GM23338 (cell line): ENCODE measurements at regions not wholly inside any gene's neighbourhood (a gene's known extent, or its start where the extent isn't known, plus 50 kb on each side); places are given as distances from the start of the nearest gene placed in this dataset.

Experiments
- ATAC-seq: fragments of 200-7000 bp; cut with Tn5 transposase; 3 replicates; pipeline ENCODE4 v1.9.1; 2020
- DNase-seq: peaks from one replicate; pipeline ENCODE4 v3.0.0-alpha.2; 2015; ENCODE audit warnings: low spot score
- H2AFZ ChIP-seq: fragments of 200-600 bp; sonication (generic); 2 replicates; pipeline ENCODE4 v1.8.0; 2016; ENCODE audit warnings: antibody characterized with exemption, mild to moderate bottlenecking, moderate library complexity
- H3F3A ChIP-seq: fragments of 200-600 bp; sonication (generic); replicated peaks from 2 replicates; pipeline ENCODE4 v1.8.0; 2017; ENCODE audit warnings: antibody characterized with exemption, mixed run types, low read depth
- H3K27ac ChIP-seq: fragments of 200-600 bp; sonication (generic); 2 replicates; pipeline ENCODE4 v1.6.1; 2016; ENCODE audit warnings: low read depth
- H3K27me3 ChIP-seq: fragments of 200-600 bp; sonication (generic); 2 replicates; pipeline ENCODE4 v1.8.0; 2016; ENCODE audit warnings: mild to moderate bottlenecking, mixed run types, moderate library complexity; ENCODE audit not compliant: insufficient read depth
- H3K36me3 ChIP-seq: fragments of 200-600 bp; sonication (generic); 2 replicates; pipeline ENCODE4 v1.8.0; 2016; ENCODE audit warnings: mild to moderate bottlenecking; ENCODE audit not compliant: insufficient read depth
- H3K4me1 ChIP-seq: fragments of 200-600 bp; sonication (generic); 2 replicates; pipeline ENCODE4 v1.8.0; 2016; ENCODE audit warnings: mild to moderate bottlenecking, moderate library complexity; ENCODE audit not compliant: insufficient read depth
- H3K4me2 ChIP-seq: fragments of 200-600 bp; sonication (generic); 2 replicates; pipeline ENCODE4 v1.7.1; 2017; ENCODE audit warnings: mixed run types
- H3K4me3 ChIP-seq: fragments of 200-600 bp; sonication (generic); 2 replicates; pipeline ENCODE4 v1.6.1; 2016; ENCODE audit warnings: mixed run types
- H3K79me2 ChIP-seq: fragments of 200-600 bp; sonication (generic); replicated peaks from 2 replicates; pipeline ENCODE4 v1.8.0; 2017; ENCODE audit warnings: mild to moderate bottlenecking; ENCODE audit not compliant: insufficient read depth
- H3K9me2 ChIP-seq: fragments of 200-600 bp; sonication (generic); 2 replicates; pipeline ENCODE4 v1.8.0; 2017; ENCODE audit not compliant: insufficient read depth
- H4K20me1 ChIP-seq: fragments of 200-600 bp; sonication (generic); replicated peaks from 2 replicates; pipeline ENCODE4 v1.8.0; 2017; ENCODE audit warnings: mild to moderate bottlenecking; ENCODE audit not compliant: insufficient read depth
- H3K27ac Mint-ChIP-seq: 2 replicates; pipeline ENCODE4 v1.8.0; 2020; ENCODE audit warnings: inconsistent platforms, mild to moderate bottlenecking, moderate library complexity, mixed read lengths
- H3K27me3 Mint-ChIP-seq: 3 replicates; pipeline ENCODE4 v1.8.0; 2022; ENCODE audit warnings: low read depth, mild to moderate bottlenecking, moderate library complexity, mixed read lengths, inconsistent platforms; ENCODE audit not compliant: insufficient read depth, poor library complexity
- H3K36me3 Mint-ChIP-seq: 3 replicates; pipeline ENCODE4 v1.8.0; 2021; ENCODE audit warnings: low read depth, mild to moderate bottlenecking, inconsistent platforms, moderate library complexity, mixed read lengths
- H3K4me1 Mint-ChIP-seq: 3 replicates; pipeline ENCODE4 v1.8.0; 2020; ENCODE audit warnings: mild to moderate bottlenecking, inconsistent platforms, mixed read lengths
- H3K4me3 Mint-ChIP-seq: 3 replicates; pipeline ENCODE4 v1.8.0; 2021; ENCODE audit warnings: moderate library complexity, mild to moderate bottlenecking, inconsistent platforms, mixed read lengths
- H3K9me3 Mint-ChIP-seq: 3 replicates; pipeline ENCODE4 v1.8.0; 2020; ENCODE audit warnings: moderate library complexity, mild to moderate bottlenecking, inconsistent platforms, mixed read lengths
- CREB1 ChIP-seq: fragments of 250-450 bp; sonication (Bioruptor Pico); IDR thresholded peaks from 2 replicates; pipeline ENCODE4 v1.5.0; 2020; ENCODE audit warnings: low read depth, mild to moderate bottlenecking, moderate library complexity
- EZH2phosphoT487 ChIP-seq: fragments of 200-600 bp; sonication (generic); IDR thresholded peaks from one replicate; pipeline ENCODE4 v1.8.1; 2018; ENCODE audit warnings: antibody characterized with exemption; ENCODE audit not compliant: unreplicated experiment
- JUNB ChIP-seq: IDR thresholded peaks from one replicate; pipeline ENCODE4 v1.6.1; 2016; ENCODE audit warnings: antibody characterized with exemption; ENCODE audit not compliant: unreplicated experiment
- NANOG ChIP-seq: IDR thresholded peaks from 2 replicates; pipeline ENCODE4 v1.6.1; 2016; ENCODE audit warnings: antibody characterized with exemption, borderline replicate concordance
- REST ChIP-seq: IDR thresholded peaks from one replicate; pipeline ENCODE4 v1.6.1; 2018; ENCODE audit warnings: antibody characterized with exemption; ENCODE audit not compliant: unreplicated experiment
- ZNF114 ChIP-seq: fragments of 250-450 bp; sonication (Bioruptor Pico); IDR thresholded peaks from 2 replicates; pipeline ENCODE4 v1.5.0; 2020; ENCODE audit warnings: mild to moderate bottlenecking, moderate library complexity
- ZNF331 ChIP-seq: fragments of 250-450 bp; sonication (Bioruptor Pico); IDR thresholded peaks from 2 replicates; pipeline ENCODE4 v1.5.0; 2020; ENCODE audit warnings: low read depth, mild to moderate bottlenecking, moderate library complexity

- ATAC-seq: no peak
- H3K27ac ChIP-seq: no peak overlapping the region
These were observed 425.6 kb downstream of the SUCLG1 start for GRCh38 chr2:84033347-84033974.

GRCh38 chr2:84031312-84032050 lies 427.6 kb downstream of the SUCLG1 start:
- TF ChIP-seq NANOG (no peak), JUNB (no peak), ZNF331 (CRISPR knock-in tag) (no peak)
- Histone ChIP-seq H3K36me3 (no peaks in the 10 kb centered on the region), H3K4me3 (no peak overlapping the region), H3K4me1 (no peaks in the 10 kb centered on the region), H3K79me2 (no peaks in the 10 kb centered on the region), H3K27ac (no peak overlapping the region), H2AFZ (no peak overlapping the region), H4K20me1 (no peaks in the 10 kb centered on the region), H3K27me3 (no peaks in the 10 kb centered on the region), H3F3A (no peaks in the 10 kb centered on the region), H3K4me2 (no peak overlapping the region), H3K9me2 (peaks cover 13% of the 10 kb centered on the region; the same call in 1 of the 2 replicates)
- no peak for DNase-seq
- Mint-ChIP-seq H3K27ac (no peak overlapping the region), H3K9me3 (no peaks in the 10 kb centered on the region), H3K4me3 (no peak overlapping the region), H3K36me3 (no peaks in the 10 kb centered on the region), H3K27me3 (no peaks in the 10 kb centered on the region), H3K4me1 (no peaks in the 10 kb centered on the region)
- no peak for ATAC-seq

More at GRCh38 chr2:84033347-84033974, 425.6 kb downstream of the SUCLG1 start:
- Histone ChIP-seq H3K4me3 (no peak overlapping the region), H3K36me3 (no peaks in the 10 kb centered on the region), H3K79me2 (no peaks in the 10 kb centered on the region), H2AFZ (no peak overlapping the region), H3K4me1 (no peaks in the 10 kb centered on the region), H4K20me1 (no peaks in the 10 kb centered on the region), H3K4me2 (no peak overlapping the region), H3K27me3 (no peaks in the 10 kb centered on the region), H3F3A (no peaks in the 10 kb centered on the region), H3K9me2 (no peaks in the 10 kb centered on the region)
- TF ChIP-seq EZH2phosphoT487: no peak
- H3K4me1 Mint-ChIP-seq: no peaks in the 10 kb centered on the region
- no peak overlapping the region for H3K4me3 Mint-ChIP-seq
- H3K9me3 Mint-ChIP-seq: no peaks in the 10 kb centered on the region
- DNase-seq: no peak
- no peaks in the 10 kb centered on the region for H3K27me3 Mint-ChIP-seq
- H3K36me3 Mint-ChIP-seq: no peaks in the 10 kb centered on the region
- no peak overlapping the region for H3K27ac Mint-ChIP-seq

GRCh38 chr2:84029903-84030575 lies 429.0 kb downstream of the SUCLG1 start:
- Histone ChIP-seq H3K36me3 (no peaks in the 10 kb centered on the region), H3K9me2 (peaks cover 17% of the 10 kb centered on the region), H3K27ac (no peak overlapping the region), H3K79me2 (no peaks in the 10 kb centered on the region), H4K20me1 (no peaks in the 10 kb centered on the region), H2AFZ (peak overlapping the region; percentile 1; the same call in 1 of the 2 replicates), H3K27me3 (no peaks in the 10 kb centered on the region), H3F3A (no peaks in the 10 kb centered on the region), H3K4me3 (no peak overlapping the region), H3K4me2 (no peak overlapping the region), H3K4me1 (no peaks in the 10 kb centered on the region)
- no peak for ATAC-seq
- no peak overlapping the region for H3K27ac Mint-ChIP-seq
- no peak overlapping the region for H3K4me3 Mint-ChIP-seq
- H3K36me3 Mint-ChIP-seq: no peaks in the 10 kb centered on the region
- H3K4me1 Mint-ChIP-seq: no peaks in the 10 kb centered on the region
- no peaks in the 10 kb centered on the region for H3K27me3 Mint-ChIP-seq
- H3K9me3 Mint-ChIP-seq: no peaks in the 10 kb centered on the region
- DNase-seq: no peak
- no peak for TF ChIP-seq REST
- TF ChIP-seq ZNF114: no peak
- TF ChIP-seq CREB1 (CRISPR knock-in tag): no peak
